K562 (cell line): ENCODE measurements at regions not wholly inside any gene's neighbourhood (a gene's known extent, or its start where the extent isn't known, plus 50 kb on each side); places are given as distances from the start of the nearest gene placed in this dataset.
A peak's percentile ranks its signal among the peaks of the same experiment; 100 is the strongest.

Experiments
- ARNT ChIP-seq, 2 experiments: fragments of 450-650 bp; IDR thresholded peaks; 2 replicates each; pipeline ENCODE4 v1.6.1; 2016; ENCODE audit warnings: mild to moderate bottlenecking in 1 of 2
- BRD4 ChIP-seq: fragments of 200-600 bp; sonication (generic); IDR thresholded peaks from 2 replicates; pipeline ENCODE4 v1.6.1; 2017; ENCODE audit warnings: inconsistent platforms
- BRD9 ChIP-seq: fragments of 450-650 bp; IDR thresholded peaks from 2 replicates; pipeline ENCODE4 v1.6.1; 2018; ENCODE audit warnings: low read depth; ENCODE audit not compliant: partially characterized antibody
- CREB1 ChIP-seq, 2 experiments: sonication (generic) in 1 of 2; formaldehyde crosslinking in 1 of 2; IDR thresholded peaks; 2 replicates each; pipeline versions ENCODE4 v1.6.1 to v1.8.0; 2012 to 2022; ENCODE audit warnings: inconsistent platforms in 1 of 2, mild to moderate bottlenecking in 1 of 2, missing genetic modification reagents in 1 of 2, moderate library complexity in 1 of 2
- HOMEZ ChIP-seq: fragments of 250-450 bp; sonication (Bioruptor Pico); IDR thresholded peaks from 2 replicates; pipeline ENCODE4 v1.4.0; 2020; ENCODE audit warnings: mild to moderate bottlenecking, moderate library complexity
- KLF16 ChIP-seq: IDR thresholded peaks from 2 replicates; pipeline ENCODE4 v1.6.1; 2016; ENCODE audit warnings: antibody characterized with exemption
- RERE ChIP-seq: sonication (generic); formaldehyde crosslinking; IDR thresholded peaks from 2 replicates; pipeline ENCODE4 v1.8.0; 2023; ENCODE audit warnings: missing genetic modification reagents, mild to moderate bottlenecking, borderline replicate concordance
- TRIM24 ChIP-seq, 2 experiments: fragments of 450-650 bp; IDR thresholded peaks; 2 replicates each; pipeline ENCODE4 v1.6.1; 2016
- TSHZ1 ChIP-seq: fragments of 250-450 bp; sonication (Bioruptor Pico); IDR thresholded peaks from 2 replicates; pipeline ENCODE4 v1.4.0; 2020; ENCODE audit warnings: mild to moderate bottlenecking, moderate library complexity
- ZBTB11 ChIP-seq, 3 experiments: fragments of 200-800 bp in 1 of 3; fragments of 250-450 bp in 1 of 3; fragments of 450-650 bp in 1 of 3; sonication (Bioruptor Pico) in 1 of 3; sonication (Bioruptor generic) in 1 of 3; formaldehyde crosslinking in 1 of 3; IDR thresholded peaks; 2 replicates each; pipeline versions ENCODE4 v1.6.1 to v1.8.0; 2016 to 2022; ENCODE audit warnings: mild to moderate bottlenecking in 2 of 3, missing genetic modification characterization in 2 of 3, missing compliant biosample characterization in 1 of 3, moderate library complexity in 1 of 3
- ZNF24 ChIP-seq: fragments of 450-650 bp; IDR thresholded peaks from 2 replicates; pipeline ENCODE4 v1.6.1; 2016
- ZNF316 ChIP-seq: fragments of 450-650 bp; IDR thresholded peaks from 2 replicates; pipeline ENCODE4 v1.6.1; 2016
- ZNF324 ChIP-seq: fragments of 250-450 bp; sonication (Bioruptor Pico); IDR thresholded peaks from 2 replicates; pipeline ENCODE4 v1.4.0; 2020; ENCODE audit warnings: mild to moderate bottlenecking
- ZNF785 ChIP-seq: fragments of 250-450 bp; sonication (Bioruptor Pico); IDR thresholded peaks from 2 replicates; pipeline ENCODE4 v1.4.0; 2020; ENCODE audit warnings: mild to moderate bottlenecking

GRCh38 chr6:137810554-137811120 lies 56.4 kb upstream of the TNFAIP3 start (continued):
- TF ChIP-seq RERE (CRISPR knock-in tag) (no peak), HOMEZ (CRISPR knock-in tag) (no peak), BRD4 (peak; percentile 55; the same call in 1 of the 2 replicates), TRIM24 (IDR thresholded peaks at IDR 0.05) (no peak), ZBTB11 (CRISPR knock-in tag; IDR thresholded peaks at IDR 0.05) (peak in 1 of 3 experiments; percentile 53; a peak in 1 of 6 replicates), ZNF324 (CRISPR knock-in tag) (0 out of 2 replicates have a peak, but pooled peaks have one; percentile 9), ZNF24 (0 out of 2 replicates have a peak, but pooled peaks have one; percentile 29), ZNF316 (no peak), ARNT (IDR thresholded peaks at IDR 0.05) (0 out of 4 replicates have a peak, but pooled peaks of 1 of the 2 experiments have one; percentile 55), TSHZ1 (no peak), KLF16 (no peak), BRD9 (peak; percentile 55), ZNF785 (no peak), CREB1 (IDR thresholded peaks at IDR 0.05) (no peak), CREB1 (CRISPR knock-in tag; IDR thresholded peaks at IDR 0.05) (no peak)
